ENCODE measurements at regions not wholly inside any gene's neighbourhood (a gene's known extent, or its start where the extent isn't known, plus 50 kb on each side); places are given as distances from the start of the nearest gene placed in this dataset.

GRCh38 chr20:39299783-39300182 lies 337.6 kb downstream of the DHX35 start:
- TF ChIP-seq, protein P1, sequence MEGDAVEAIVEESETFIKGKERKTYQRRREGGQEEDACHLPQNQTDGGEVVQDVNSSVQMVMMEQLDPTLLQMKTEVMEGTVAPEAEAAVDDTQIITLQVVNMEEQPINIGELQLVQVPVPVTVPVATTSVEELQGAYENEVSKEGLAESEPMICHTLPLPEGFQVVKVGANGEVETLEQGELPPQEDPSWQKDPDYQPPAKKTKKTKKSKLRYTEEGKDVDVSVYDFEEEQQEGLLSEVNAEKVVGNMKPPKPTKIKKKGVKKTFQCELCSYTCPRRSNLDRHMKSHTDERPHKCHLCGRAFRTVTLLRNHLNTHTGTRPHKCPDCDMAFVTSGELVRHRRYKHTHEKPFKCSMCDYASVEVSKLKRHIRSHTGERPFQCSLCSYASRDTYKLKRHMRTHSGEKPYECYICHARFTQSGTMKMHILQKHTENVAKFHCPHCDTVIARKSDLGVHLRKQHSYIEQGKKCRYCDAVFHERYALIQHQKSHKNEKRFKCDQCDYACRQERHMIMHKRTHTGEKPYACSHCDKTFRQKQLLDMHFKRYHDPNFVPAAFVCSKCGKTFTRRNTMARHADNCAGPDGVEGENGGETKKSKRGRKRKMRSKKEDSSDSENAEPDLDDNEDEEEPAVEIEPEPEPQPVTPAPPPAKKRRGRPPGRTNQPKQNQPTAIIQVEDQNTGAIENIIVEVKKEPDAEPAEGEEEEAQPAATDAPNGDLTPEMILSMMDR (IDR thresholded peaks at IDR 0.05), result no peak
- intact Hi-C loops (cut with DNase I, micrococcal nuclease), result no loop called here
- H3K9me3 ChIP-seq, result no peaks in the 10 kb centered on the region
- no peak overlapping the region for H3K4me3 ChIP-seq
- DNase-seq, result no peak
- no peaks in the 10 kb centered on the region for H3K36me3 ChIP-seq (ENCODE audit: low read depth)
- H3K4me1 ChIP-seq (ENCODE audit: low read depth), result no peaks in the 10 kb centered on the region
- ATAC-seq, result no peak

DNA sequence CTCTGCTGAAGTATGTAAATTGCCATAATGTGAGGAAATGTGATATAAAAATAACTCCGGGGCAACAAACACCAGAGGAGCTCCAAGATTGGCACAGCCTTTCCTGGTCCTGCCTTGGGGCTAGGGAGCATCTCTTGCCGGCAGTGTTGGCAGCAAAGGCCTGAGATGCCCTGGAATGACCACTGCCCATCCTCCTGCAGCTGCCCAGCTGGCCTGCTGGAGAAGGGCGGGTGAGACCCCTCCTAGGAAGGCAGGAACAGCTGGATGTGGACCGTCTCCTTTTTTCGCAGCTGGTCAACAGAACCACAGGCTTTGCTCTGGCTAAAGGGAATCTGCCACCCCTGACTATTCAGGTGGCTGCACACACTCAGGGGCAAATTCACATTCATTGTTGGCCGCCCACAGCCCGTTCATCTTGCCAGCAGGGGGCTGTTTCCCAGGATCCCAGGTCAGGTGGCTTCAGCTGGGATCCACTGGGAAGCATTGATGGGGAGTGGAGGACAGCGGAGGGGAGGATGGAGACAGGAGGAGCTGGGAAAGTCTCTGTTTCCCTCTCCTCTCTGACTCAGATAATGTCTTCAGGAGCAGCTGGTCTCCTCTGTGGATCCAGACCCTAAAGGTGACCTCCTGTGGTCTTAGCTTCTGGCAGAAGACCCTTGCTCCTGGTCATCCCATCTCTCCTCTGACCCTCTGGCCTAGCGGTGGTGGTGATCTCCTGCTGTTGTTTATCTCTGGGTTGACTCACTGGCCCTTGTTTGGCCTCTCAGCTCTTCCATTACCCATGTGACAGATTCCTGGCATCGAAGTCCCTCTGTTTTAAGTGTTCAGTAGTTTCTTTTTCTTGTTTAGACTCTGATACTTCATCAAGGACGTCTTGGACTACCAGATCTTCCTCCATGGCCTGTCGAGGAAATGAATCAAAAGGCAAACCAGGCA lies 336.7 kb downstream of the DHX35 start:
- intact Hi-C loops (cut with DNase I, micrococcal nuclease), result no loop called here
- DNase-seq (peak in 1 of 3 donors; percentile 12), ATAC-seq (no peak)
- Histone ChIP-seq H3K9me3 (no peaks in the 10 kb centered on the region), H3K36me3 (ENCODE audit: low read depth) (no peaks in the 10 kb centered on the region), H3K4me1 (ENCODE audit: low read depth) (no peaks in the 10 kb centered on the region), H3K4me3 (no peak overlapping the region)
- TF ChIP-seq, protein P1 (IDR thresholded peaks at IDR 0.05), result no peak

DNA sequence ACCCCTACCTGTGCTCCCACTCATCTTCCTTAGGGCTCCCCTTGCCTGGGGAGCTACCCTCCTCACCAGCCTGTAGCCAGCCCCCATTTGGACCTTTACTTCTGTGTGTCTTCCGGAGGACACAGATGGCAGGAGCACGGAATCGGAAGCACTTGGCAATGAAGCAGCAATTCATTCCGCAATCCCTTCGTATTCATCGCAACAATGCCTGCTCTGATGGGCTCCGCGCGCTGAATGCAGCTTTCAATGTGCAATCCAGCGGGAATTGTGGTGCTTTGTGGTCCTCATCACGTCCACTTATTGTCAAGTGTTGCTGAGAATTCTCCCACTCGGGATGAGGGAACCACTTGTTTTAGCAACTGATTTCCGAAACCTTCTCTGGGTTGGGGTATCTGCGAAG lies 336.0 kb downstream of the DHX35 start:
- TF ChIP-seq, protein P1 (IDR thresholded peaks at IDR 0.05), result no peak
- no peaks in the 10 kb centered on the region for H3K9me3 ChIP-seq
- H3K36me3 ChIP-seq (ENCODE audit: low read depth), result no peaks in the 10 kb centered on the region
- intact Hi-C loops (cut with DNase I, micrococcal nuclease), result no loop called here
- DNase-seq (no peak), ATAC-seq (no peak)
- no peak overlapping the region for H3K4me3 ChIP-seq
- no peaks in the 10 kb centered on the region for H3K4me1 ChIP-seq (ENCODE audit: low read depth)

DNA sequence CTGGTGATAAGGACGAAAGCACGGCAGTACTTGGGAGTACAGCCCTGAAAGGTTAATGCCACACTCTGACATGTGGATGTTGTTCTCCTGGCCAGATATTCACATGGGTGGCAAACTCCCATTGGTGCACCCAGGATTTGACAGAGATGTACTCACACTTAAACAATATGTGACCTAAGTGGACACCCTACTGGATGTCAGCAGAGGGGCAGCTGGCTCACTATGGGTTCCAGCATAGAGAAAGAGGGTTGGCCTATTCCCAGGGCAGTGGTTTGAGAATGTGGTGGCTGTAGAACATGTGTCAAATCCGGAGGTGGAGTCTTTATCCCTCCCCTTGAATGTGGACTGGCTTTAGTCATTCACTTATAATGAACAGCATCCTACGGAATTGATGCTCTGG lies 333.2 kb downstream of the DHX35 start:
- no peaks in the 10 kb centered on the region for H3K9me3 ChIP-seq
- no peaks in the 10 kb centered on the region for H3K4me1 ChIP-seq (ENCODE audit: low read depth)
- TF ChIP-seq, protein P1 (IDR thresholded peaks at IDR 0.05), result no peak
- no peak for ATAC-seq
- H3K36me3 ChIP-seq (ENCODE audit: low read depth), result no peaks in the 10 kb centered on the region
- no peak overlapping the region for H3K4me3 ChIP-seq
- intact Hi-C loops (cut with DNase I, micrococcal nuclease), result no loop called here
- no peak for DNase-seq

DNA sequence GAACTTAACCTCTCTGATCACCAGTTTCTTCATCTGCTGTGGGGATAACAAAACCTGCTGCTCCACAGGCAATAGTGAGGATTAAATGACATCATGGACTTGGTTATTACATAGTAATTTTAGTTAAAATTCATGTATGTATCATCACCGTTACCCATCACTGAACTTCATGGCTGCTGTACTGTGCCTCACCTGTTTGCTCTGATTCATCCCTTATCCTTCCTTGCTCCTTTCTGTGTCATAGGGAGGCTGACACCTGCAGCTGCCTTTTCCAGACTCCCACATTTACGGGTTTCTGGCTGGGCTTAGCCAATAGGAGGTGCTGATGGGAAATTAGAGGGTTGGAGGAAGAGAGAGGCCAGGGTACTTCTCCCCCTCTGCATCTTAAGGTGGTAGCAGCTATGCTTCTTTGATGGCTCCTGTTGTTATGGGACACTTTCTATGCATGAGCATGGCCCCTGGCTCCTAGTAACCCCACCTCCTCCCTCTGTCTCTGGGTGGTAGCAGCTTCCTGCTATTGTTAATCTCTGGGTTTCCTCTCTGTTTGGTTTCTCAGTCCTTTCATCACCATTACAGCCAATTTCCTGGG lies 332.1 kb downstream of the DHX35 start:
- intact Hi-C loops (cut with DNase I, micrococcal nuclease), result no loop called here
- no peak overlapping the region for H3K4me3 ChIP-seq

More for the DNA sequence above, 332.1 kb downstream of the DHX35 start:
- Histone ChIP-seq H3K9me3 (no peaks in the 10 kb centered on the region), H3K36me3 (ENCODE audit: low read depth) (no peaks in the 10 kb centered on the region), H3K4me1 (ENCODE audit: low read depth) (no peaks in the 10 kb centered on the region)
- no peak for DNase-seq
- TF ChIP-seq, protein P1 (IDR thresholded peaks at IDR 0.05), result no peak
- no peak for ATAC-seq
